Fibroblast of pulmonary artery (primary cell): ENCODE measurements at regions not wholly inside any gene's neighbourhood (a gene's known extent, or its start where the extent isn't known, plus 50 kb on each side); places are given as distances from the start of the nearest gene placed in this dataset.

Source experiments
- DNase-seq: peaks from one replicate; pipeline ENCODE4 v3.0.0-alpha.2; 2010; ENCODE audit warnings: low read depth
- H3K4me3 ChIP-seq: replicated peaks from 2 replicates; pipeline ENCODE4 v1.5.1; 2011; ENCODE audit warnings: low read depth, mild to moderate bottlenecking, control low read depth, low read length, moderate library complexity
- TF ChIP-seq, protein P1 (sequence below): IDR thresholded peaks from 2 replicates; pipeline ENCODE4 v1.5.1; 2011; ENCODE audit warnings: mild to moderate bottlenecking, control low read depth, low read length, inconsistent platforms; ENCODE audit errors: missing control alignments

DNA sequence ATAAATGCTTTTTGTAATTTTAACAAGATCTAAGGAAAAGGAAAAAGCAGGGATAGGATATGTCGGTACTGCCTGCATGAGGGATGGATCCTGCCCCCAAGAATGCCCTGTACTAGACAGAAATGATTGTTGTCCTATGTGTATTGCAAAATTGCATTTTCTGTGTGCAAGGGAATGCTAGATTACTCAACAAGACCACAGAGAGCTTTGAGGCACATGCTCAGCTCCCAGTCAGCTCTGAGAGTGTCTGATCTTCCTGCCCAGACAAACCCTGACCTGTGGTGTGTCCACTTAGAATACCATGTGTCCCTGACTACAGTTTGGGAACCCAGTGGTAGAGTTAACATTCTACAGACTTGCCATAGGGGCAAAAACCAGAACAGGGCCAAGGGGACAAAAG is 129.2 kb upstream of the PAK3 start:
- H3K4me3 ChIP-seq, result no peak overlapping the region
- peak; percentile 0 for DNase-seq
- TF ChIP-seq, protein P1, sequence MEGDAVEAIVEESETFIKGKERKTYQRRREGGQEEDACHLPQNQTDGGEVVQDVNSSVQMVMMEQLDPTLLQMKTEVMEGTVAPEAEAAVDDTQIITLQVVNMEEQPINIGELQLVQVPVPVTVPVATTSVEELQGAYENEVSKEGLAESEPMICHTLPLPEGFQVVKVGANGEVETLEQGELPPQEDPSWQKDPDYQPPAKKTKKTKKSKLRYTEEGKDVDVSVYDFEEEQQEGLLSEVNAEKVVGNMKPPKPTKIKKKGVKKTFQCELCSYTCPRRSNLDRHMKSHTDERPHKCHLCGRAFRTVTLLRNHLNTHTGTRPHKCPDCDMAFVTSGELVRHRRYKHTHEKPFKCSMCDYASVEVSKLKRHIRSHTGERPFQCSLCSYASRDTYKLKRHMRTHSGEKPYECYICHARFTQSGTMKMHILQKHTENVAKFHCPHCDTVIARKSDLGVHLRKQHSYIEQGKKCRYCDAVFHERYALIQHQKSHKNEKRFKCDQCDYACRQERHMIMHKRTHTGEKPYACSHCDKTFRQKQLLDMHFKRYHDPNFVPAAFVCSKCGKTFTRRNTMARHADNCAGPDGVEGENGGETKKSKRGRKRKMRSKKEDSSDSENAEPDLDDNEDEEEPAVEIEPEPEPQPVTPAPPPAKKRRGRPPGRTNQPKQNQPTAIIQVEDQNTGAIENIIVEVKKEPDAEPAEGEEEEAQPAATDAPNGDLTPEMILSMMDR, result no peak

DNA sequence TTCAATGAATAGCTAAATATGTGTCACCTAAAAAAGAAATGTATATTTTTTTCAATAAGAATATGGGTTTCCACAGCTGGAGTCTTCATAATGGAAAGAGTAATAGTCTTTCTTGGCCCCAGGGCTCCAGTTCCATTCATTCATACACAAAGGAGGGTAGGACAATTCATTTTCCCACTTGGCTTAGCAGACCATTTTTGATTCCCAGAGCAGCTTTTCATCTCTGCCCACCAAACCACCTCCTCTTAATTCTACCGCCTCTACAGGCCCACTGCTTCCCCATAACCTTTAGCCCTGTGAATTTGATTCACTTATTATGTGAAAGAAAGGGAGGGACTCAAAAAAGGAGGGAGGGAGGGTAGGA is 129.9 kb upstream of the PAK3 start:
- no peak overlapping the region for H3K4me3 ChIP-seq
- no peak for DNase-seq
- TF ChIP-seq, protein P1, result no peak

DNA sequence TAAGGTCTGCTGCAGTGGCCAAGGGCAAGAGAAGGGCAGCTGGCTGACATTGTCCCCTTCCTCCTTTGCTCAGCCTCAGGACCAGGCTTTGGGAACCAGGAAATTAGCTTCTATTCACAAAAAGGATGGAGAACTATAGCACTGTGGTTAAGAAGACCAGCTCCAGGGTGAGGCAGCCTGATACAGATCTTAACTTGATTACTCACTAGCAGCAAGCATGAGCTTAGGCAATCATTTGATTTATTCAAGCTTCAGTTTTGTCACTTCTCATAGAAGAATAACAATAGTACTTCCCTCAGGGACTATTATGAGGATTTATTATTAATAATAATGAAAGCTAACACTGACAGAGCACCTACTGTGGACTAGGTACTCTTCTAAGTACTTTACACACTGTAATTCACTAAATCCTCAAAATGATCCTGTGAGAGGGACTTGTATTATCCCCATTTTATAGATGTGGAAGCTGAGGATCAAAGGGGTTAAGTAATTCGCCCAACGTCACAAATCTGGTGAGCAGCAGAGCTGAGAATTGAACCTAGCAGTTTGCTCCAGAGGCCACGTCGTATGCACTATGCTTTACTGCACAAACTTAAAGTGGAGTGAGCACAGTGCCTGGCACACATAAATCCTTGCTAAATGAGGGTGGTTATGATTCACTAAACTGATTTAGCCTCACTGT is 130.4 kb upstream of the PAK3 start:
- no peak overlapping the region for H3K4me3 ChIP-seq
- DNase-seq, result no peak
- TF ChIP-seq, protein P1, result no peak

DNA sequence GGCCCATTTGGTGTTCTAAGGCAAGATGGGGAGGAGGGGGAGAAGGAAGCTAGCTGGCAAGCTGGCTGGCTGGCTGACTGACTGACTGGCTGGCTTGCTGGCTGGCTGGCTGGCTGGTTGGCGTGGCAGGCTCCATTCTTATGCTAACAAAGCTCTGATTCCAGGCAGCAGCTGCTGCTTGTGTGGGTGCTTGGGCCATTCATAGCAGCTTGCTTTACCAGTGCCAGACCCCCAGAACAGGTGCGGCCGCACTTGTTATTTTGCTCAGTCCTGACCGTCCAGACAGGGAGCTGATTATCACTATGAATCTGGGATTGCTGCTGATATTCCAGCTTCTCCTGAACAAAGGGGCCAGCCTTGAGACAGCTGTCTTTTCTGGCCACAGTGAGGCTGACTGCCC is 131.2 kb upstream of the PAK3 start:
- DNase-seq, result no peak
- TF ChIP-seq, protein P1, result no peak

DNA sequence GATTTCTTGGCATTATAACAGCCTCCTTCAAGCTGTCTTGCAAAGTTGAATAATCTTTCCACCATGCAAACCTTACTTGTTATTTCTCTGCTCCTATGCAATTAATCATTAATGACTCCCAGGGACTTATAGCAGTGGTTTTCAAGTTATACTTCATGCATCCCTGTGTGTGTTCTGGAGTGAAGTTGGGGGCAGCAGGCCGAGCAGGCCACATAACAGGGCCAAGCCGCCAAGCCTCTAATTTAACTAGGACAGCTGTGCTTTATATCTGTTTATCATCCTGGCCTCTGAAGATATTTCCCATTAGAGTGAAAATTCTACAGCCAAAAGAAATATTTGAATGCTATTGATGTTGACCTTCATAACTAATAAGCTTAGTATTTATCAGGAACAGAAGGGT is 133.5 kb upstream of the PAK3 start:
- H3K4me3 ChIP-seq, result no peak overlapping the region
- TF ChIP-seq, protein P1, result no peak
- DNase-seq, result no peak

More for the DNA sequence above, 131.2 kb upstream of the PAK3 start:
- H3K4me3 ChIP-seq, result no peak overlapping the region

DNA sequence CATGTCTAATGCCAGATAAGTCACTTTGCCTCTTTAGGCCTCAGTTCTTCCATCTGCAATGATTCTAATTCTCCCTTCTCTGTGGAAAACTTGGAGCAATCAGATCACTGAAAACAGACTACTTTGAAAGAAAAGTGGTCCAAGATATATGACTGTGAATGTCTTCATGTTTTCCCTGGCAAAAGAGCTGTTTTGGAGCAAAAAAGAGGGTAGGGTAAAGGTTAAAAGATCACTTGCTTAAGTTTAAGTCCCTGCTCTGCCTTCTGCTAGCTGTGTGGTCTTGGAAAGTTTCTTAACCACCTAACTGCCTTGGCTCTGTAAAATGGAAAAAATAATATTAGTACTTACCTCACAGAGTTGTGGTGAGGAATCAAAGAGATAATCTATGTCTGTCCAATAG is 140.3 kb upstream of the PAK3 start:
- TF ChIP-seq, protein P1, result no peak
- no peak overlapping the region for H3K4me3 ChIP-seq
- no peak for DNase-seq

DNA sequence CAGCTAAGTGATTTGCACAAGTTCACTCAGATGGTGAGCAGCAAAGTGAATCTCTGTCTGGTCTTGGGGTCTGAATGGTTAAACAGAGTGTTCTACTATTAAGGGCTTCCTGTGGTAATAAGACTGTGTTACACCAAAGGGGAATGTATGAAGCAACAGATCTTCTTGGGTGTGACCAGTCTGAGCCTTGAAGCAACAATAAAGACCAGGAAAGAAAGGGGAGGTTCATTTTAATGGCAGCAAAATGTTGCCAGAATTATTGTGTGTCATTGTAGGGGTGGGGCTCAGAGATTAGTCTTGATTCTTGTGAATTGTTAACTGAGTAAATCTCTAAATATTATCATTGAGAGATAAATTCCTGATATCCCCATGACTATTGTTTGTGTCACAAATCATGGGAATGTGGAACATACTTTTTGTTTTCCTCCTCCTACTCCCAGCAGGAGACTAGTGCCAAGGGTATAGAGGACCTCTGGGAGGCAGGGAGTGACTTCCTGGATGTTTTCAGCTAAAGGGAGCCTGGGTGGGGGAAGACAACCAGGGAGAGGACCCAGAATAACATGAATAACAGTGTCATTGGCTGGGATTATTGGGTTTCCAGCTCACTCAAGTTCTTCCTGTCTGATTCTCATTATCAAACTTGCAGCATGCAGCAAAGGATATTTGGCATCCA is 141.4 kb upstream of the PAK3 start:
- H3K4me3 ChIP-seq, result no peak overlapping the region
- TF ChIP-seq, protein P1, result no peak
- DNase-seq, result no peak
